HTR-8/SVneo (cell line): ENCODE measurements at regions not wholly inside any gene's neighbourhood (a gene's known extent, or its start where the extent isn't known, plus 50 kb on each side); places are given as distances from the start of the nearest gene placed in this dataset.
A peak's percentile ranks its signal among the peaks of the same experiment; 100 is the strongest.
"Not testable (repeated sequence)": the region's sequence is repeated elsewhere in the genome, so short reads cannot be mapped to it uniquely, and the experiment has no call there.

Experiments used
- DNase-seq: peaks from one replicate; pipeline ENCODE4 v3.0.0; 2011; ENCODE audit warnings: low spot score, mixed read lengths; ENCODE audit not compliant: insufficient read length
- FAIRE-seq: peaks from 2 replicates; lab custom pipeline; 2011; peaks lifted over from hg19 to GRCh38; lab: Jason Lieb, UNC

DNA sequence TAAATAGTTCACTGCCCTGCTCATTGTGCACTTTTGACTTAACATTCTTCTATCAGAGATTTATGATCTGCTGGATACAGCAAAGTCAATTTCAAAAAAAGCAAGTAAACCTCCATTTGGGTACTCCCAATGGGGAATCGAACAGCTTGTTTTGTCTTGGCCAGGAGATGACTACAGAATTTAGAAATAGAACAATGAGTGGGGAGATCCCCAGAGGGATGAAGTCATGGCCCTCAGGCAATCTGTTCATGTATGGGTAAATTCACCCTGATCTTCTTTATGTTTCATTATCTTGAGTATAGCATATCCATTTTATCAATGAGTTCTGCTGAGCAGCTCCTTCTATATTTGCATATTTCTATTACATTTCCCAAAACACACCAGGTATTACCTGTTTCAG lies 1681.9 kb downstream of the HACE1 start:
- no peak for FAIRE-seq

DNA sequence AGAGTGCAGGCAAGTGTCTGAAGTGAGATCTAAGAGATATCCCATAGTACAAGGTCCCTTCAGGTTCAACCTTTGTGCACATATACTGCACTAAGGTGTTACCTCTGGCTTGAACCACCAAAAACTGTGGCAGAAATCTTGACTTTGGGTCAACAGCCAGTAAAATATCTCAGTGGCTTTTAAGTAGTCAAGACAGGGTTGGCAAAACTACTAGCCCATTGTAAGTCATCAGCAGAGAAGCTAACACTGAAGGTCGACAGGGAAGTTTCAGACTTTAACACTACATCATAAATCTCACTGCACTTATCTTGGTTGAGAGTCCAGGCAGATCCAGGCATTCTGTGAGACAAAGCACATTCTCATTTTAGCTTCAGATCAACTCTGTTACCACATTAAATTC lies 1684.7 kb downstream of the HACE1 start:
- no peak for FAIRE-seq
- no peak for DNase-seq

More for the DNA sequence above, 1681.9 kb downstream of the HACE1 start:
- no peak for DNase-seq

DNA sequence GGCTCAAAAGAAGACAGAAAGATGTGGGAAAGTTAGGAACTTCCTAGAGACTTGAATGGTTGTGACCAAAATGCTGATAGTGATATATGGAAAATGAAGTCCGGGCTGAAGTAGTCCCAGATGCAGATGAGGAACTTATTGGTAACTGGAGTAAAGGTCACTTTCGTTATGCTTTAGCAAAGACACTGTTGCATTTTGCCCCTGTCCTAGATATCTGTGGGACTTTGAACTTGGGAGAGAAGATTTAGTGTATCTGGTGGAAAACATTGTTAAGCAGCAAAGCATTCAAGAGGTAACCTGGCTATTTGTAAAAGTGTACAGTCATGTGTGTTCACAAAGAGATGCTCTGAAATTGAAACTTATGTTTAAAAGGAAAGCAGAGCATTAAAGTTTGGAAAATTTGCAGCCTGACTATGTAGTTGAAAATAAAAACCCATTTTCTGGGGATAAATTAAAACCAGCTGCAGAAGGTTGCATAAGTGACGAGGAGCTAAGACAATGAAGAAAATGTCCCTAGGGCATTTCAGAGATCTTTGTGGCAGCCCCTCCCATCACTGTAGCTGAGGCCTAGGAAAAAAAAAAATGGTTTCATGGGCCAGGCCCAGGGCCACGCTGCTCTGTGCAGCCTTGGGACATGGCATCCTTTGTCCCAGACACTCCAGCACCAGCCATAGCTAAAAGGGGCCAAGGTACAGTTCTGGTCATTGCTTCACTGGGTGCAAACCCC lies 1692.2 kb downstream of the HACE1 start:
- FAIRE-seq (no peak), DNase-seq (no peak)

DNA sequence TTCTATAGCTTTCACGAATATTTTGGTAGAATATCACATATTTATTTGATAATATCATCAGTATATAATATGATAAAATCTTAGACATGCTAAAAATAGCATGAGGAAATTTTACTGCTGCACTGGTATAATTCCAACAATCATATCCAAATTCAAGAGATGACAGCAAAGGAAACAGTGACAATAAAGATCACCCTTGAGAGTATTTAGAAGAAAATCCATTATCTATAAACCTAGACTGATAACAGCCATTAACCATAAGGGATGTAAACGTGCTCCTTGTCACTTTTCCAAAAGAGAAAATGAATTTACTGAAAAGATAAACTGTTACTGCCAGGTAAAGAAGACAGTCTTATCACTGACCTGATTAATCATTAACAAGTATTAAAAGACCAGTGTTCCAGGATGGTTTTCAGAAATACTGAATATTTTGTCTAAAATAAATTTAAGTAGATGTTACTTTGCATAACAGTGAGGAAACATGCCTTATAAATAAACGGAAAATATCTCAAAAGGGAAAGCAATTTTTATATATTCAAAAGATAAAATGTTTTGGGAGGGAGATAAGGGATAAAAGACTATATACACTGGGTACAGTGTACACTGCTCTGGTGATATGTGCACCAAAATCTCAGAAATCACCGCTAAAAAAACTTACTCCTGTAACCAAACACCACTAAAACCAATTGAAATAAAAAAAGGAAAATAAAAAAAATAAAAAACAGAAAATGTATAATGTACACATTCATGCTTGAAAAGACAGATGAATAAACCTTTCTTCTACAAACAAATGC lies 1704.7 kb downstream of the HACE1 start:
- DNase-seq (no peak), FAIRE-seq (no peak)

DNA sequence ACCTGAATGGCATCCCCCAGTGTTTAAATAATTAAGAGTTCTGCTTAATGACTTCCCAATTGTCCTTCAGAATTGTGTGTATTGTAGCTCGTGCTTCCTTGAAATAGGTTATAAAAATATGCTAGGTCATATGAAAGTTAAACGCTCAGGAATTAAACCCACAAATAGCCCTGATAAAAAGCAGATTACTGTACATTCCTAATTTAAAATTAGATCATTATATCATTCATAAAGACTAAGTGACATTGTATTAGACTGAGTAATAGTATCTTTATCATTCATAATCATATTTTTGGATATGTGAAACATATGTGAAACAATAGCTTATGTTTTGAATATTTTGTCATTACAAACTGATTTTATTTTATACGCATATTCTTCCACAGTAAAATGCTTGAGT lies 1706.7 kb downstream of the HACE1 start:
- FAIRE-seq (no peak), DNase-seq (no peak)

DNA sequence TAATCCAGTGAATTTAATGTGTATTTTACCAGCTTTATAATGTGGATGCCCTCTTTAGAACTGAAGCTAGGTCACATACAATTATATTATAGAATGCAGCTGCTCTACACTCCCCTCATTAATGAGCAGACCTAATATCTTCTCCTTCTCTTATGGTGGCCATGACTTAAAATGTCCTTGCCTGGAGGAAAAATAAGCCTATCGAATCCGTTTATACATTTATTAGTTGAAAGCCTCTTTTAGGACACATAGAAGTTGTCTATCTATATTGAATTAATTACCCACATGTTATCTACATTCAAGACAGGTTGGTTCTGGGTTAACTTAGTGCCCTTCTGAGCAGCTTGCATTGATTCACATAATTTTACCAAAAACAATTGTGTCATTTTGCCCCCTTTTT lies 1716.8 kb downstream of the HACE1 start:
- no peak for FAIRE-seq
- DNase-seq: no peak

DNA sequence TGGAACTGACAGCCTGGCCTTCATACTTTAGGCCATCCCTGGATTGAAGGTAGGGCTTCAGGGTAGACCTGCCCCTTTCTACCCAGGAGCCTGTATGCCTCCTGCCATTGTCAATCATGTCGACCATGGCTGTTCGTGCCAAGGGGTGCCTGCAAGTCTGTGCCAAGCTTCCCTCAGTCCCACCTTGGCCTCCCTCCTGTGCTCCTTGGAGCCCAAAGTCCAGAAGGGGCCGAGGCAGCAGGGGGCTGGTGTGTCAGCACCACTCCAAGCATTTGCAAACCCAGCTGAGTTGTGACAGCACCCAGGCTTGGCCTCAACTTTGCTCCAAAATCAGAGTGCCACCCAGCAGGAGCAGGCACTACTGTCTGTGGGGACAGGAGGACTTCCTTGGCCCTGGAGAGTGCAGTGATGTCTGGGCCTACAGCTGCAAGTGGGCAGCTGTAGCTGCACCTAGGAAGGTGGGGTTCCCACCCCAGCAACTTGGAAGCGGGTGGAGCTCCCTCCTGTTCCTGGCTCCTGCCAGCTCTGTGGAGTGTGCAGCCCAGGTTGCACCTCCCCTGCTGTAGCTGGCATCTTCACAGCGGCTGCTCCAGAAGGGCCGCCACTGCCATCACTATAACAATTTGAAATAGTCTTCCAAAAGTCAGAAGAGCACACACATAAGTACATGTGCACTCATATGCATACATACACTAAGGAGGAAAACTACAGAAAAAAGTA lies 1719.3 kb downstream of the HACE1 start:
- DNase-seq (no peak), FAIRE-seq (no peak)

DNA sequence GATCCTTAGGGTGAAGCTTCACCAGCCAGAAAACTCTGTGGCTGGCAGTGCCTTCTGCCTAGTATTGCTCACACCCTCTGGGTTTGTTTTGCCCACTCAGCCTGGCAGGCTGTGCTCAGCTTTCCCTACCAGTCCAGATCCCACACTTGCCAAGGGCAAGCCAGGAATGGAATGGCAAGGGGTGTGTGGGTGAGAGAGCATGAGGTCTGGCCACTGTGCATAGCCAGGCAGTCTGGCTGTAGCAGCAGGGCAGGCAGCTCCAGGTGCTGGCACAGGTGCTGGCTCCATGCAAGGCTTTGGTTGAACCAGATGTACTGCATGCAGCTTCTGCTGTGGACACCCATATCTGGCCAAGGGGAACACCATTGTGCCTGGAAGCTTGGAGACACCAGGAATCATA lies 1720.3 kb downstream of the HACE1 start:
- FAIRE-seq: no peak

DNA sequence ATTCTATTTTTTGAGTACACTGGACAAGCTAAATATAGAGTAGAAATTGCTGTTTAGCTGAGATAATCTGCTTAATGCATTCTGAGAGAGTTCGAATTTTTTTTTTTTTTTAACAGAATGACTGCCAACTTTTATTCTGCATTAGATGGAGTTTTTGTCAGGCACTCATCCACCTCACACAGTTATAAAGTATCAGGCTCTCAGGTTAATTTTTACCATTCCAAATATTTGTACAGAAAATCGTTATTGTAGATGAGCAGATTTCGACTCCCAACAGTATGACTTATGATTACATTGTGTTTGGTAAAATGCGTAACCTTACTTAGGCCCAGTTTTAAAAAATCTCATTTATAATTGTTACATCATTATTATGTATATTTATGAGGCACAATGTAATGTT lies 1731.0 kb downstream of the GRIK2 start:
- FAIRE-seq: no peak

More for the DNA sequence above, 1720.3 kb downstream of the HACE1 start:
- no peak for DNase-seq

DNA sequence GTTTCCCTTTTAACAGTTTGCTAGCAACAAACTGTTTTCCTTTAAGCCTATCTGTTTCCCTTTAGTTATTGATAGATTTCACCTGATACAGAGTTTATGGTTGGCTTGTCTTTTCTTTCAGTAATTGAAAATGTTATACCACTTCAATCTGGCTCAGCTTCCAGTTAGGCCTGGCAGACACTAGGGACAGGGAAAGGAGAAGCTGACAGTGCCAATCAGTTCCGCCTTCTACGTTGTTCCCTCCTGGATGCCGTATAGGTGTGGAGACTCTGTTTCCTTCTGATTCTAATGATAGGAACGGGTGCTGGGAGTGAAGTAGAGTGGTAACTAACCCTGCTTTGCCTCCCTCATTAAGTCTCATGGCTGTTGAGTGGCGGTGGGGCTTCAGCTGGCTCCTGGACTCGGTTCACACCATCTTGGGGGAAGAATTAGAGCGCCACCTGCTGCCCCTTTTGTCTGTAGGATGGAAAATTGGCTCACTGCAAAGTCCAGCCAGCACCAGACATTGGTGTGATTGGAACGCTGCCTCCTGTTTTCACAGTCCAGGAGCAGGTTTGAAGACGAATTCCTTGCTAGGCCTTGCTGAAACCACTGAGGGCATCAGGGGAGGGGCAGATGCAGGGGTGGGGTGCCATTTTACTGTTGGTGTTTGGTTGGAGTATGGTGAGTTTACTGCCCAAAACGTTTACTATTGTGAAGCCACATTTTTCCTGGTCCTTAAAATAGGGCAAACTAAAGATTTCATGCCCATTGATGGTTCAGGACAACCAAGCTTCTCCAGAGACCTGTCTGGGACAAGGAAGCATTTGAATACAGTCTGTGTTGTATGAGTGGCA lies 1729.5 kb downstream of the GRIK2 start:
- FAIRE-seq (no peak), DNase-seq (peak; percentile 36)

More for the DNA sequence above, 1731.0 kb downstream of the GRIK2 start:
- no peak for DNase-seq

DNA sequence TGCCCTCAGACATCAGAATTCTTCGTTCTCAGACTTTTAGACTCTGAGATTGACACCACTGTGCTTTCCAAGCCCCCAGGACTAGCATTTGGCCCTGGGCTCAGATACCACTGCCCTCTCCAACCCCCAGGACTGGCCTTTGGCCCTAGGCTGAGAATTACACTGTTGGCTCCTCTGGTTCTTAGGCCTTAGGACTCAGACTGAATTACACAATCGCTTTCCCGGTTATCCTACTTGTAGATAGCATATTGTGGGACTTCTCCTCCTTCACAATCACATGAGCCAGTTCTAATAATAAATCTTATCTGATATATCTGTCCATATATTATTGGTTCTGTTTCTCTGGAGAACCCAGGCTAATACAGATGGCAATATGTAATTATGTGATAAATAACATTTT lies 1725.5 kb downstream of the GRIK2 start:
- no peak for DNase-seq
- no peak for FAIRE-seq

DNA sequence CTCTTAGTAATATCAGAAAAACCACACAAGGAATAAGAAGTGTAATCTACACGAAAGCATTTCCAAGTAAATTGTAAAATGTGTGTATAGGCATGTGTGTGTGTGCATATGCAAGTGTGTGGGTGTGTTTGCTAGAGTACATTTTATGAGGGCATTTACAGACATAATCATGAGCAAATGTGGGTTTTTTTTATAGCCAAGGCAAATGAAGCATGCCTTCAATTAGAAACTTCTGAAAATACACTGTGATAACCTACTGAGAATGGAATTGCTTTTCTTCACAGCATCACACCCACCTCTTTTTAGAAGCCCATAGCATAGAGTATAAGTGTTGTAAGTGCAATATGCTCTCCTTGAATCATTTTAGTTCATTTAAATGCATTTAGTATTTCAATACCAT lies 1721.1 kb downstream of the GRIK2 start:
- FAIRE-seq: no peak
- DNase-seq: no peak

DNA sequence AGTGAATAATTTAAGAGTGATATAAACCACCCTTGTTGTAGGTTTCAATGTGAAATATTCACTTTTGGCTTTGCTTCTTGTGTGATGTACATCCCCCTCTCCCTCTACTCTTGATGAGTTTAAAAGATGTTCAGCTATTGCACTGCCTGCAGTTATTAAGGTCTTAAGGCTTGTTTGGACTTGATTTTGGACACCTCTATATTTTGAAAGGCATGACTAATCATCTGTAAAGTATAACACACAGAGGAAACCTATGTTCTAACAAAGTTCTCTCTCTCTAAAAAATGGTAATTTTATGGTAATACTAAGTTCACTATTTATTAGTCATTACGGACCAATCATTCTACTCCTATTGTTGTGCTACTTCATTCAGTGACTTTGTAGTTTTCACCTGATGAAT lies 1719.9 kb downstream of the GRIK2 start:
- DNase-seq (no peak), FAIRE-seq (no peak)

DNA sequence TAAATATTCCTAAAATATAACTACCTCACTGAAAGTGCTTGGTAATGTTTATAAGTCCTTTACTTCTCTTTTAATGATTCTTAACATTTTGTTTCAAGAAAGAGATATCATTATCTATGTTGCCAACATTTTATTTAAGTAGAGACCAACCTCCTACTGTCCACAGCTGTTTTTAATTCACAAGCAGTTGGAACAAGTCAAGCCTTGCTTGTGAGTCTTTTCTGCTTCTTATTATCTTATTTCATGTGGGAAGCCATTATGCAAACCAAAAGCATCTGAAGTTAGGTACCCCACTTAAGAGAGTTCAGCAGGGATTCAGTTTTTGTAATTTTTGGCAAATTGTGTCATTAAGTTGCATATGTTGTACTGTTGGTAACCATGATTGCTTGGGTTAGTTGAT lies 1714.5 kb downstream of the GRIK2 start:
- no peak for DNase-seq
- FAIRE-seq: no peak

DNA sequence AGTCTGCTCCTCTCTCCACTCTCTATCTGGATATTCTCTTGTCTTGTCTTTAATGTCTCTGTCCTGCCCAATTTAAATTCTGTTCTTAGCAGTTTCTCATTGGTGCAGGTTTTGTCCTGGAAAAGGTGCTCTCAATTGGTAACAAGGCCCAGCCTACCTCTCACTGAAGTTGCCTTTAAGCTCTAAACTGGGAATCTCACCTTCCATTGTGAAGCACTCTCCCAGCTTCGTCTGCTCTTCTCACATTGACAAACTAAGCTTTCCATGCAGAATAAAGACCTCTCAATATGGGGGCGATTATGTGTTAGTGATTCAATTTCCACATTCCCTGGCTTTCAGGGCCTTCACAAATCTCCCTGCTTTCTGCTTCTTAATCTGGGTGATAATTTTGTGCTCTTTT lies 1712.2 kb downstream of the GRIK2 start:
- DNase-seq (no peak), FAIRE-seq (no peak)

DNA sequence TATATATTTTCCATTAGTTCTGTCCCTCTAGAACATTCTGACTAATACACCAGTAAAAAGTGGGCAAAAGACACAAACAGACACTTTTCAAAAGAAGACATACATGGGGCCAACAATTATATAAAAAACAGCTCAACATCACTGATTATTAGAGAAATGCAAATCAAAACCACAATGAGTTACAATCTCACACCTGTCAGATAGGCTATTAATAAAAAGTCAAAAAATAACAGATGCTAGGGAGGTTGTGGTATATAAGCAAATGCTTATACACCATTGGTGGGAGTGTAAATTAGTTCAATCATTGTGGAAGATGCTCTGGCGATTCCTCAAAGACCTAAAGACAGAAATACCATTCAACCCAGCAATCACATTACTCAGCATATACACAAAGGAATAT lies 1707.8 kb downstream of the GRIK2 start:
- no peak for DNase-seq
- no peak for FAIRE-seq

DNA sequence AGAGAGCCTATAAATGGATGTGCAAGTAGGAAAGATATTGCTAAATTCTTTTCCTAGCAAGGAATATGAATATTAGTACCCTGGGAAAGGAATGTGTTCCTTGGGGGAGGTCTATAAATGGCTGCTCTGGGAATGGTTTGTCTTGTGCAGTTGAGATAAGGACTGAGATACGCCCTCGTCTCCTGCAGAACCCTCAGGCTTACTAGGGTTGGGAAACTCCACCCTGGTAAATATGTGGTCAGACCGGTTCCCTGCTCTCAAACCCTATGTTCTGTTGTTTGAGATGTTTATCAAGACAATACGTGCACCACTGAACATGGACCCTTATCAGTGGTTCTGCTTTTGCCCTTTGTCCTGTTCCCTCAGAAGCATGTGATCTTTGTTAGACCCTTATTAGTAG lies 1698.9 kb downstream of the GRIK2 start:
- FAIRE-seq: not testable (repeated sequence)

DNA sequence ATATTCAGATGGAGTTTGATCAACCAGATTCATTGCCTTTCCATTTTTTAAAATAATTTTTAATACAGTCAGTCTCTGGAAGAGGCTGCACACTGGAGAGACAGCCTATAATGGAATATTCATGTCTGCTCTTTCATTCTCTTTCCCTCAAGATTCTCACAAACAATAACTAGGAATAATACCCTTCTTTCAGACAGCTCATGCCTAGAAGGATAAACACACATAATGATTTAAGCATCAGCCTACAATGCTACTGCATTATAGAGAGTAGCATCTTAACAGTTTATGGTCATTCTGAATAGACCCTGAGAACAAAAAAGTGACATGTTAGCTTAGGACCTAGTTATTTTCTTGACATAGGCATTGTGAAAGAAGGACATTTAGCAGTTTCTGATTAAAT lies 1692.3 kb downstream of the GRIK2 start:
- FAIRE-seq (no peak), DNase-seq (no peak)

More for the DNA sequence above, 1698.9 kb downstream of the GRIK2 start:
- DNase-seq: not testable (repeated sequence)

DNA sequence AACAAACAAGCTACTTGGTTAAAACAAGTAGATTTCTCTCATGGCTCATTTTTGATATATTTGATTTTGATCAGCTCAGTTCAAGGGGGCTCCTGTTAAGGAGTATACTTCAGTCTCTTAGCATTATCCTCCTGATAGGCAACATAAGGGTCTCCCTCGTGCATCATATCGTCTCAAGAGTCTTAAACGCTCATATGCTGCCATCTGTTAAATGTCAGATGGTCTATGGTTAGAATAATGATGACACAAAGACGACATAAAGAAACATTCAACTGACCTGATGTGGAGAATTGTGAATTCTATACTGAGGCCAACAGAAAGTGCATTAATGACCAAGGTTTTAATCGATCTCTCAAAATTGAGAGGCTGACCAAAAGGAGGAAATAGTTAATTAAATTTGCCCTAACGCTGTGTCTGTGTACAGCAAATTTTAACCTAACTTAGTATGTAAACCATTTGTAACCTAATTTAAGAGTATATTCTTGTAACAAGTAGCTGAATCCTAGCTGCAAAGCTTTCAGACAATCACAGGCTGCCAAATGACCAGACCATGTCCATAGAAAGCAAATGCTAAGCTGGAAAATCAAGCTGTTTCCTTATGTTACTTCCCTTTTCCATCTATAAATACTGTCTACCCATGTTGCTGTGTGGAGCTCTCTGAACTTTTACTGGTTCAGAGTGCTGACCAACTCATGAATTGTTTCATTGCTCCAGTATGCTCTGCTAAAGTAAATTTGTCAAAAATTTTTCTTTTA lies 1688.5 kb downstream of the GRIK2 start:
- FAIRE-seq: no peak
- no peak for DNase-seq
